ENCODE measurements at regions not wholly inside any gene's neighbourhood (a gene's known extent, or its start where the extent isn't known, plus 50 kb on each side); places are given as distances from the start of the nearest gene placed in this dataset.

DNA sequence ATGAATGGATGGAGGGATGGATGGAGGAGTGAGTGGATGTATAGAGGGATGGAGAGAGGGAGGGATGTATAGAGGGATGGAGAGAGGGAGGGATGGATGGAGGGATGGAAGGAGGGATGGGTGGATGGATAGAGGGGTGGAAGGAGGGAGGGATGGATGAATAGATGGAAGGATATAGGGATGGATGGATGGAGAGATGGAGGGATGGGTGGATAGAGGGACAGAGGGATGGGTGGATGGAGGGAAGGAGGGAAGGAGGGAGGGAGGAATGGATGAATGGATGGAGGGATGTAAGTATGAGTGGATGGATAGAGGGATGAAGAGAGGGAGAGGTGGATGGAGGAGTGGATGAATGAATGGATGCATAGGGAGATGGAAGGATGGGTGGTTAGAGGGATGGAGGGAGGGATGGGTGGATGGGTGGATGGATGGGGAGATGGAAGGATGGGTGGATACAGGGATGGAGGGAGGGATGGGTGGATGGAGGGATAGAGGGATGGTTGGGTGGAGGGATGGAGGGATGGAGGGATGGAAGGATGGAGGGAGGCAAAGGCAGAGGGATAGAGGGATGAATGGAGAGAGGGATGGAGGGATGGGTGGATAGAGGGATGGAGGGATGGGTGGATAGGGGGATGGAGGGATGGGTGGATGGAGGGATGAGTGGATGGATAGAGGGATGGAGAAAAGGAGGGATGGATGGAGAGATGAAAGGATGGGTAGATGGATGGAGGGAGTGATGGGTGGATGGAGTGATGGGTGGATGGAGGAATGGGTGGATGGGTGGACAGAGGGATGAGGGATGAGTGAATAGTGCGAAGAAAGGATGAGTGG is 313.8 kb downstream of the UACA start:
- TF ChIP-seq POLR2AphosphoS5 (IDR thresholded peaks at IDR 0.05) (no peak), CTCF (IDR thresholded peaks at IDR 0.05) (no peak), POLR2A (IDR thresholded peaks at IDR 0.05) (no peak)

All from prostate gland (tissue), 2 donors.